MM.1S (cell line): ENCODE measurements at regions not wholly inside any gene's neighbourhood (a gene's known extent, or its start where the extent isn't known, plus 50 kb on each side); places are given as distances from the start of the nearest gene placed in this dataset.
"Not testable (repeated sequence)": the region's sequence is repeated elsewhere in the genome, so short reads cannot be mapped to it uniquely, and the experiment has no call there.

Source experiments
- DNase-seq: peaks from one replicate; pipeline ENCODE4 v3.0.0-alpha.2; 2015
- H2AFZ ChIP-seq: fragments of 300-600 bp; sonication (generic); 2 replicates; pipeline ENCODE4 v1.6.0; 2016; ENCODE audit warnings: antibody characterized with exemption, low read length
- H3F3A ChIP-seq: fragments of 300-600 bp; sonication (generic); 2 replicates; pipeline ENCODE4 v1.6.1; 2016; ENCODE audit warnings: mild to moderate bottlenecking, antibody characterized with exemption, low read length, moderate library complexity, mixed read lengths; ENCODE audit not compliant: insufficient read depth
- H3K27ac ChIP-seq: fragments of 300-600 bp; sonication (generic); 2 replicates; pipeline ENCODE4 v1.5.1; 2016; ENCODE audit warnings: mild to moderate bottlenecking, low read length
- H3K27me3 ChIP-seq: fragments of 300-600 bp; sonication (generic); replicated peaks from 2 replicates; pipeline ENCODE4 v1.6.0; 2016; ENCODE audit warnings: low read length; ENCODE audit not compliant: insufficient read depth
- H3K36me3 ChIP-seq: fragments of 300-600 bp; sonication (generic); replicated peaks from 2 replicates; pipeline ENCODE4 v1.6.1; 2016; ENCODE audit warnings: mild to moderate bottlenecking, low read length, mixed read lengths; ENCODE audit not compliant: insufficient read depth
- H3K4me1 ChIP-seq: fragments of 300-600 bp; sonication (generic); 2 replicates; pipeline ENCODE4 v1.6.1; 2016; ENCODE audit warnings: low read length, mixed read lengths
- H3K4me2 ChIP-seq: fragments of 300-600 bp; sonication (generic); 2 replicates; pipeline ENCODE4 v1.6.0; 2016; ENCODE audit warnings: low read depth, low read length
- H3K4me3 ChIP-seq: fragments of 300-600 bp; sonication (generic); 2 replicates; pipeline ENCODE4 v1.5.1; 2016; ENCODE audit warnings: low read length, mixed read lengths
- H3K79me2 ChIP-seq: fragments of 300-600 bp; sonication (generic); 2 replicates; pipeline ENCODE4 v1.6.1; 2016; ENCODE audit warnings: mixed run types, low read length, mixed read lengths
- H3K9ac ChIP-seq: fragments of 300-600 bp; sonication (generic); 2 replicates; pipeline ENCODE4 v1.6.1; 2016; ENCODE audit warnings: low read length, mixed read lengths
- H3K9me2 ChIP-seq: fragments of 300-600 bp; sonication (generic); replicated peaks from 2 replicates; pipeline ENCODE4 v1.6.1; 2016; ENCODE audit warnings: mild to moderate bottlenecking, low read length, mixed read lengths; ENCODE audit not compliant: insufficient read depth
- H3K9me3 ChIP-seq: fragments of 300-600 bp; sonication (generic); replicated peaks from 2 replicates; pipeline ENCODE4 v1.6.1; 2016; ENCODE audit warnings: mild to moderate bottlenecking, low read length, mixed read lengths; ENCODE audit not compliant: insufficient read depth
- H4K20me1 ChIP-seq: fragments of 300-600 bp; sonication (generic); 2 replicates; pipeline ENCODE4 v1.6.1; 2016; ENCODE audit warnings: mild to moderate bottlenecking, low read length, moderate library complexity, mixed read lengths; ENCODE audit not compliant: insufficient read depth

DNA sequence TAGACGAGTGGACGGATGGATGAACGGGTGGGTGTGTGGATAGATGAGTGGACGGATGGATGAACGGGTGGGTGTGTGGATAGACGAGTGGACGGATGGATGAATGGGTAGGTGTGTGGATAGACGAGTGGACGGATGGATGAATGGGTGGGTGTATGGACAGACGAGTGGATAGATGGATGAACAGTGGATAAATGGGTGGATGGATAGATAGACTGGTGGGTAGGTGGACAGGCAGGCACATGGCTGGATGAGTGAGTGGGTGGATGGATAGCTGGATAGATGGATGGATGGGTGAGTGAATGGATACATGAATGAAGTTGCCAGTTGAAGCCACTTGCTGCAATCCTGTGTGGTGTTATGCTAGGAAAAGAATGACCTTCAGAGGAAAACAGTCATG lies 107.5 kb downstream of the NPIPB11 start:
- H2AFZ ChIP-seq, H3K4me2 ChIP-seq, H3F3A ChIP-seq, H3K36me3 ChIP-seq, H3K9me3 ChIP-seq, H3K27ac ChIP-seq, H4K20me1 ChIP-seq, H3K9ac ChIP-seq, DNase-seq, H3K79me2 ChIP-seq, H3K9me2 ChIP-seq, H3K4me1 ChIP-seq, H3K4me3 ChIP-seq, H3K27me3 ChIP-seq: not testable (repeated sequence)

DNA sequence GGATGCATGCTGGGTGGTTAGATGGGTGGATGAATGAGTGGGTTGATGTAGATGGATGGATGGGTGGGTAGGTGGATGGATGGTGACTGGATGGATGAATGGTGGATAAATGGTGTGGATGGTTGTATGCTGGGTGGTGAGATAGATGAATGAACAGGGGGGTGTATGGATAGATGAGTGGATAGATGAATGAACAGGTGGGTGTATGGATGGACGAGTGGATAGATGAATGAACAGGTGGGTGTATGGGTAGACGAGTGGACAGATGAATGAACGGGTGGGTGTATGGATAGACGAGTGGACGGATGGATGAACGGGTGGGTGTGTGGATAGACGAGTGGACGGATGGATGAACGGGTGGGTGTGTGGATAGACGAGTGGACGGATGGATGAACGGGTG lies 108.2 kb downstream of the NPIPB11 start:
- not testable (repeated sequence) for H3K9ac ChIP-seq, H3K27ac ChIP-seq, H3K36me3 ChIP-seq, H4K20me1 ChIP-seq, H2AFZ ChIP-seq, H3F3A ChIP-seq, H3K4me3 ChIP-seq, H3K4me1 ChIP-seq, H3K4me2 ChIP-seq, H3K9me3 ChIP-seq, DNase-seq, H3K79me2 ChIP-seq, H3K9me2 ChIP-seq, H3K27me3 ChIP-seq

DNA sequence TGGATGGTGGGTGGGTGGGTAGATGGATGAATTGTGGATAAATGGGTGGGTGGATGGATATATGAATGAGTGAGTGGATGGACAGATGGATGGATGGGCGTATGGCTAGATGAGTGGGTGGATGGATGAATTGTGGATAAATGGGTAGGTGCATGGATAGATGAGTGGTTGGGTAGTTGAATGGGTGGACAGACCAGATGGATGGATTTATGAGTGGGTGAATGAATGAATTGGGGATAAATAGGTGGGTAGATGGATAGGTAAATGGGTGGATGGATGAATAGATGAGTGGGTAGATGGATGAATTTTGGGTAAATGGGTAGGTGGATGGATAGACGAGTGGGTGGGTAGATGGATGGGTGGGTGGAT lies 108.7 kb downstream of the NPIPB11 start:
- not testable (repeated sequence) for H3K27ac ChIP-seq, H4K20me1 ChIP-seq, H3K9ac ChIP-seq, H2AFZ ChIP-seq, H3K36me3 ChIP-seq, DNase-seq, H3K9me3 ChIP-seq, H3K4me1 ChIP-seq, H3K9me2 ChIP-seq, H3K4me3 ChIP-seq, H3K79me2 ChIP-seq, H3F3A ChIP-seq, H3K4me2 ChIP-seq, H3K27me3 ChIP-seq

- not testable (repeated sequence) for H3K4me1 ChIP-seq, H3K4me3 ChIP-seq, H2AFZ ChIP-seq, H3K79me2 ChIP-seq, H3F3A ChIP-seq, H3K4me2 ChIP-seq, H3K9ac ChIP-seq, H3K27ac ChIP-seq, H3K36me3 ChIP-seq, H4K20me1 ChIP-seq, H3K9me2 ChIP-seq, H3K27me3 ChIP-seq, H3K9me3 ChIP-seq, DNase-seq
Measured at GRCh38 chr16:29297144-29297808, 109.2 kb downstream of the NPIPB11 start.

DNA sequence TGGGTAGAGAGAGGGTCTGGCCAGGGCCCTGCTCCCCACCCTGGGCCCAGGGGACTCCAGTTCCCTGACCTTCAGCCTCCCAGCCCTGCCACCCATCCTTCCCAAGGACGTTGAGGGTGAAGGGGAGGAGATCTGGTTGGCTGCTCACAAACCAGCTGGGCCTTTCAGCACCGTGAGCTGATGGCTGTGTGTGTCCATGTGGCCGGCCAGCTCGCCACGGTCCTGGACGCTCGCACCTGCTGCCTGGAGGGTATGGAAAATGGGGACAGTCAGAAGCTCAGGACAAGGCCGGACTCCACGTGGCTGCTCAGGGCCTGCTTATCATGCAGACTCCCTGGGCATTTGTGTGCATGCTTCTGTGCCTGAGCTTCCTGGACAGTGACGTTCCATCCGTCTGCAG lies 110.3 kb downstream of the NPIPB11 start:
- not testable (repeated sequence) for H3K4me1 ChIP-seq, H4K20me1 ChIP-seq, H3F3A ChIP-seq, H3K36me3 ChIP-seq, H2AFZ ChIP-seq, H3K9me3 ChIP-seq, H3K9me2 ChIP-seq, H3K4me2 ChIP-seq, H3K27ac ChIP-seq, H3K27me3 ChIP-seq, DNase-seq, H3K4me3 ChIP-seq, H3K79me2 ChIP-seq, H3K9ac ChIP-seq

DNA sequence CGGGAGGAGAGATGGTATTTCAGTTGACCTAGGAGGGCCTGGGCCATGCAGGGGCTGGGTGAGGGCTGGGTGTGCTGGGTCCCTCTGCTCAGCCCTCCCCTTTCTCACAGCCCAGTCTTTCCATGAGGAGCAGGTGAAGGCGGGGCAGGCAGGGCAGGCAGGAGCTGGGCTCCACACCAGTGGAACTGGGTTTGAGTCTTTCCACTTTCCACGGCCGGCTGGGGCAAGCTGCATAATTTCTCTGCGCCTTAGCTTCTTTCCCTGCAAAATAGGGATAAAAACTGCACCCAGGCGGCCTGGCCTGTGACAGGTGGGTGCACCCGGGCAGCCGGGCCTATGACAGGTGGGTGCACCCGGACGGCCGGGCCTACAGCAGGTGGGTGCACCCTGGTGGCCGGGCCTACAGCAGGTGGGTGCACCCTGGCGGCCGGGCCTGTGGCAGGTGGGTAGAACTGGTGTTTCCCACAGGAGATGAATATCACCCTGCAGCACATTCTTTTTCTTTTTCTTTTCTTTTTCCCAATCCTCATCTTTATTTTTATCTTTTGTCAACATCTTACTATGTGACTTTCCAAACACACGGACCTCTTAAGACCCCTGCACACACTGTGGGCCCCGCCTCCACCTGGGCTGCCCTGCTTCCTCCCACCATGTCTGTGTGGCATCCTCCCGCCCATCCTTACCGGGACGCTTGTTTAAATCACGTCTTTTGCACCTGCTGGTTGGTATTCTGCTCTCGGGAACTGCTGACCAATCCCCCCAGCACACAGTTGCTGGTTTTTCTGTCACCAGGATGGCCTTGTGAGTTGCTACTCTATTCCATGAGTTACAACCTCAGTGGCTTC lies 111.3 kb downstream of the NPIPB11 start:
- H3K36me3 ChIP-seq, H3K9me3 ChIP-seq, H3K79me2 ChIP-seq, H3K4me3 ChIP-seq, H3F3A ChIP-seq, H4K20me1 ChIP-seq, H3K27ac ChIP-seq, H2AFZ ChIP-seq, H3K27me3 ChIP-seq, DNase-seq, H3K4me1 ChIP-seq, H3K9ac ChIP-seq, H3K9me2 ChIP-seq, H3K4me2 ChIP-seq: not testable (repeated sequence)

DNA sequence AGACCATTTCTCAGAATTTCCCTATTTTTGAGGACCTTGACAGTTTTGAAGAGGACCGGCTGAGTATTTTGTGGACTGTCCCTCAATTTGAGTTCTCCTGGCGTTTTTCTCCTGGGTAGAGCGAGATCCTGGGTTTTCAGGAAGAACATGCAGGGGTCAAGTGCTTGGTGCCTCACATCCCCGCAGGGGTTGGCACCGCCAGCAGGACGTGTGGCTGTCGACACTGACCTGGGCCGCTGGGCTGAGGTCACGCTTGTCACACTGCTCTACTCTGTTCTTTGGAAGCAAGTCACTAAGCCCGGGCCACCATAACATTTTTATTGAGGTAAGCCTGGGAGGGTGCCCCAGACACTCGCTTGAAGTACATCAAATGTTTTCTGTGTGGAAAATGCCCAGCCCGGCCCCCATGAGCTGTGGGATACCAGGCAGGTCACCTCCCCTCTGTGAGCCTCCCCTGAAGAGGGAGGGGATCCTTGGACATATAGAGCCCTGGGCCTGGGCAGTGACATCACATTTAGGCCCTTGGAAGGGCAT lies 112.0 kb downstream of the NPIPB11 start:
- H3K9me2 ChIP-seq, H3K4me2 ChIP-seq: not testable (repeated sequence)

GRCh38 chr16:29293545-29293944 lies 113.0 kb downstream of the NPIPB11 start:
- H3K4me3 ChIP-seq, H3K27me3 ChIP-seq, DNase-seq, H3K4me1 ChIP-seq, H3K9me2 ChIP-seq, H3K79me2 ChIP-seq, H2AFZ ChIP-seq, H3K9ac ChIP-seq, H3F3A ChIP-seq, H3K4me2 ChIP-seq, H4K20me1 ChIP-seq, H3K36me3 ChIP-seq, H3K27ac ChIP-seq, H3K9me3 ChIP-seq: not testable (repeated sequence)

More for the DNA sequence above, 112.0 kb downstream of the NPIPB11 start:
- H3K9ac ChIP-seq, H3K36me3 ChIP-seq, H3F3A ChIP-seq, DNase-seq, H3K27ac ChIP-seq, H3K79me2 ChIP-seq, H3K27me3 ChIP-seq, H2AFZ ChIP-seq, H3K4me1 ChIP-seq, H3K4me3 ChIP-seq, H3K9me3 ChIP-seq, H4K20me1 ChIP-seq: not testable (repeated sequence)
